ENCODE measurements at regions not wholly inside any gene's neighbourhood (a gene's known extent, or its start where the extent isn't known, plus 50 kb on each side); places are given as distances from the start of the nearest gene placed in this dataset.
A peak's percentile ranks its signal among the peaks of the same experiment; 100 is the strongest.

GRCh38 chr2:12819721-12820120, 103.0 kb downstream of the TRIB2 start:
- no peak overlapping the region for H3K4me3 ChIP-seq (replicated peaks in 1 of 3; ENCODE audit: insufficient read depth in 1 of 3, low read depth in 2 of 3, low read length in 3 of 3)
- no peaks in the 10 kb centered on the region for H3K27me3 ChIP-seq (ENCODE audit: control insufficient read depth in 1 of 2, insufficient read depth in 2 of 2, low read length in 2 of 2)
- FAIRE-seq (no peak), ATAC-seq (no peak), DNase-seq (ENCODE audit: low spot score) (no peak)
- no peak overlapping the region for H3K9ac ChIP-seq (ENCODE audit: insufficient read depth, low read depth, low read length)
- TF ChIP-seq ZNF619 (CRISPR knock-in tag; IDR thresholded peaks at IDR 0.05) = no peak
- TF ChIP-seq MAFK (conservative IDR thresholded peaks at IDR 0.05 in 1 of 2, IDR thresholded peaks at IDR 0.05 in 1 of 2; ENCODE audit: low read length in 2 of 2) = no peak
- no peak for TF ChIP-seq SSRP1 (CRISPR knock-in tag; IDR thresholded peaks at IDR 0.05)
- TF ChIP-seq ZNF121 (CRISPR knock-in tag; IDR thresholded peaks at IDR 0.05) = no peak
- ChIA-PET POLR2A (no interaction called here), CTCF (ENCODE audit: low intra/inter-chr PET ratio, low total read pairs) (no interaction called here)
- in situ Hi-C loops (cut with HindIII; ENCODE audit: extremely low pct_ligation_motif_present, low pct_unique_long_range_greater_than_20kb) = no loop called here
- H3K9me3 ChIP-seq (ENCODE audit: low read length) = peaks cover 6% of the 10 kb centered on the region; the same call in 1 of the 2 replicates
- no TSS peak for BruUV-seq (replicated peaks)
- no peak overlapping the region for H2AFZ ChIP-seq (ENCODE audit: low read length)
- H3K36me3 ChIP-seq (replicated peaks in 1 of 2; ENCODE audit: control insufficient read depth in 1 of 2, insufficient read depth in 2 of 2, low read length in 2 of 2) = no peaks in the 10 kb centered on the region
- H3K4me2 ChIP-seq (ENCODE audit: low read depth, low read length) = no peak overlapping the region
- WGBS (ENCODE audit: low lambda C conversion rate) = 36% methylated on average over 3 of the region's 3 CpGs
- intact Hi-C loops (cut with micrococcal nuclease; ENCODE audit: unreplicated experiment) = no loop called here
- no peaks in the 10 kb centered on the region for H3K4me1 ChIP-seq (ENCODE audit: insufficient read depth, low read length)
- no peak overlapping the region for H3K27ac ChIP-seq (ENCODE audit: extremely low read length, insufficient read depth, low read length)
- no peaks in the 10 kb centered on the region for H3K79me2 ChIP-seq (ENCODE audit: insufficient read depth, low read length)
- no peaks in the 10 kb centered on the region for H4K20me1 ChIP-seq (ENCODE audit: insufficient read depth, low read length)

- no peak overlapping the region for H2AFZ ChIP-seq (ENCODE audit: low read length)
- FAIRE-seq (no peak), DNase-seq (ENCODE audit: low spot score) (no peak), ATAC-seq (no peak)
- H3K36me3 ChIP-seq (replicated peaks in 1 of 2; ENCODE audit: control insufficient read depth in 1 of 2, insufficient read depth in 2 of 2, low read length in 2 of 2) = no peaks in the 10 kb centered on the region
- TF ChIP-seq, protein P1, sequence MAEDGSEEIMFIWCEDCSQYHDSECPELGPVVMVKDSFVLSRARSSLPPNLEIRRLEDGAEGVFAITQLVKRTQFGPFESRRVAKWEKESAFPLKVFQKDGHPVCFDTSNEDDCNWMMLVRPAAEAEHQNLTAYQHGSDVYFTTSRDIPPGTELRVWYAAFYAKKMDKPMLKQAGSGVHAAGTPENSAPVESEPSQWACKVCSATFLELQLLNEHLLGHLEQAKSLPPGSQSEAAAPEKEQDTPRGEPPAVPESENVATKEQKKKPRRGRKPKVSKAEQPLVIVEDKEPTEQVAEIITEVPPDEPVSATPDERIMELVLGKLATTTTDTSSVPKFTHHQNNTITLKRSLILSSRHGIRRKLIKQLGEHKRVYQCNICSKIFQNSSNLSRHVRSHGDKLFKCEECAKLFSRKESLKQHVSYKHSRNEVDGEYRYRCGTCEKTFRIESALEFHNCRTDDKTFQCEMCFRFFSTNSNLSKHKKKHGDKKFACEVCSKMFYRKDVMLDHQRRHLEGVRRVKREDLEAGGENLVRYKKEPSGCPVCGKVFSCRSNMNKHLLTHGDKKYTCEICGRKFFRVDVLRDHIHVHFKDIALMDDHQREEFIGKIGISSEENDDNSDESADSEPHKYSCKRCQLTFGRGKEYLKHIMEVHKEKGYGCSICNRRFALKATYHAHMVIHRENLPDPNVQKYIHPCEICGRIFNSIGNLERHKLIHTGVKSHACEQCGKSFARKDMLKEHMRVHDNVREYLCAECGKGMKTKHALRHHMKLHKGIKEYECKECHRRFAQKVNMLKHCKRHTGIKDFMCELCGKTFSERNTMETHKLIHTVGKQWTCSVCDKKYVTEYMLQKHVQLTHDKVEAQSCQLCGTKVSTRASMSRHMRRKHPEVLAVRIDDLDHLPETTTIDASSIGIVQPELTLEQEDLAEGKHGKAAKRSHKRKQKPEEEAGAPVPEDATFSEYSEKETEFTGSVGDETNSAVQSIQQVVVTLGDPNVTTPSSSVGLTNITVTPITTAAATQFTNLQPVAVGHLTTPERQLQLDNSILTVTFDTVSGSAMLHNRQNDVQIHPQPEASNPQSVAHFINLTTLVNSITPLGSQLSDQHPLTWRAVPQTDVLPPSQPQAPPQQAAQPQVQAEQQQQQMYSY (CRISPR knock-in tag; IDR thresholded peaks at IDR 0.05) = no peak
- TF ChIP-seq ELF1 (CRISPR knock-in tag; IDR thresholded peaks at IDR 0.05) = no peak
- no peak for TF ChIP-seq ZNF782 (CRISPR knock-in tag; IDR thresholded peaks at IDR 0.05; ENCODE audit: borderline replicate concordance)
- 0 out of 2 replicates have a peak, but pooled peaks have one; percentile 1 for TF ChIP-seq KAT2B (IDR thresholded peaks at IDR 0.05; ENCODE audit: borderline replicate concordance, low read depth, low read length)
- TF ChIP-seq AKNA (CRISPR knock-in tag; IDR thresholded peaks at IDR 0.05; ENCODE audit: borderline replicate concordance) = no peak
- TF ChIP-seq POGZ (CRISPR knock-in tag; IDR thresholded peaks at IDR 0.05) = no peak
- intact Hi-C loops (cut with micrococcal nuclease; ENCODE audit: unreplicated experiment) (no loop called here), in situ Hi-C loops (cut with HindIII; ENCODE audit: extremely low pct_ligation_motif_present, low pct_unique_long_range_greater_than_20kb) (no loop called here)
- CTCF ChIA-PET (ENCODE audit: low intra/inter-chr PET ratio, low total read pairs) = no interaction called here
- H3K4me2 ChIP-seq (ENCODE audit: low read depth, low read length) = no peak overlapping the region
- no TSS peak for BruUV-seq (replicated peaks)
- H3K4me1 ChIP-seq (ENCODE audit: insufficient read depth, low read length) = no peaks in the 10 kb centered on the region
- no peaks in the 10 kb centered on the region for H4K20me1 ChIP-seq (ENCODE audit: insufficient read depth, low read length)
- POLR2A ChIA-PET = no interaction called here
- H3K79me2 ChIP-seq (ENCODE audit: insufficient read depth, low read length) = no peaks in the 10 kb centered on the region
- WGBS (ENCODE audit: low lambda C conversion rate) = 12% methylated on average over 1 of the region's 1 CpG
- H3K9me3 ChIP-seq (ENCODE audit: low read length) = 0 out of 2 replicates have a peak, but pooled peaks cover 6% of the 10 kb centered on the region
- no peak overlapping the region for H3K4me3 ChIP-seq (replicated peaks in 1 of 3; ENCODE audit: insufficient read depth in 1 of 3, low read depth in 2 of 3, low read length in 3 of 3)
- no peak overlapping the region for H3K9ac ChIP-seq (ENCODE audit: insufficient read depth, low read depth, low read length)
- H3K27ac ChIP-seq (ENCODE audit: extremely low read length, insufficient read depth, low read length) = no peak overlapping the region
- no peaks in the 10 kb centered on the region for H3K27me3 ChIP-seq (ENCODE audit: control insufficient read depth in 1 of 2, insufficient read depth in 2 of 2, low read length in 2 of 2)
These were observed 104.9 kb downstream of the TRIB2 start for GRCh38 chr2:12821656-12822055.

Data from HepG2 (cell line).